ENCODE measurements at regions not wholly inside any gene's neighbourhood (a gene's known extent, or its start where the extent isn't known, plus 50 kb on each side); places are given as distances from the start of the nearest gene placed in this dataset.

GRCh38 chr18:68509902-68510301 is 205.0 kb downstream of the TMX3 start:
- no peak for TF ChIP-seq EZH2 (IDR thresholded peaks at IDR 0.05)
- no peak for TF ChIP-seq CTCF (IDR thresholded peaks at IDR 0.05)
- no peak for TF ChIP-seq EZH2phosphoT487 (IDR thresholded peaks at IDR 0.05)
